Choroid plexus epithelial cell (primary cell): ENCODE measurements at regions not wholly inside any gene's neighbourhood (a gene's known extent, or its start where the extent isn't known, plus 50 kb on each side); places are given as distances from the start of the nearest gene placed in this dataset.
A peak's percentile ranks its signal among the peaks of the same experiment; 100 is the strongest.

Experiments used
- DNase-seq: peaks from one replicate; pipeline ENCODE4 v3.0.0-alpha.2; 2010; ENCODE audit warnings: low read depth
- H3K4me3 ChIP-seq: 2 replicates; pipeline ENCODE4 v1.5.1; 2011; ENCODE audit warnings: low read depth, mild to moderate bottlenecking, control low read depth, low read length, moderate library complexity
- TF ChIP-seq, protein P1 (sequence below): conservative IDR thresholded peaks from 2 replicates; pipeline ENCODE4 v1.5.1; 2011; ENCODE audit warnings: low read depth, mild to moderate bottlenecking, control low read depth, inconsistent platforms, low read length, moderate library complexity

DNA sequence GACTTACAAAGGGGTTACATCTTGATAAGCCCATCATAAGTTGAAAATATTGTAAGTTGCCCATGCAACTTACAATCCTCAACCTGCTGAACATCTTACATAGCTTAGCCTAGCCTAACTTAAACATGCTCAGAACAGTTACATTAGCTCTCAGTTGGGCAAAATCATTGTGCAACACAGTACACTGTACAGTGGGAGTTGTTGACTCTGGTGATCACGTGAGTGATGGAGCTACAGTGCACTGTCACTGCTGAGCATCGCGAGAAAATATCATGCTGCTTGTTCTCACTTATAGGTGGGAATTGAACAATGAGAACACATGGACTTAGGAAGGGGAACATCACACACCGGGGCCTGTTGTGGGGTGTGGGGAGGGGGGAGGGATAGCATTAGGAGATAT, 214.9 kb upstream of the ZMIZ1 start:
- TF ChIP-seq, protein P1, sequence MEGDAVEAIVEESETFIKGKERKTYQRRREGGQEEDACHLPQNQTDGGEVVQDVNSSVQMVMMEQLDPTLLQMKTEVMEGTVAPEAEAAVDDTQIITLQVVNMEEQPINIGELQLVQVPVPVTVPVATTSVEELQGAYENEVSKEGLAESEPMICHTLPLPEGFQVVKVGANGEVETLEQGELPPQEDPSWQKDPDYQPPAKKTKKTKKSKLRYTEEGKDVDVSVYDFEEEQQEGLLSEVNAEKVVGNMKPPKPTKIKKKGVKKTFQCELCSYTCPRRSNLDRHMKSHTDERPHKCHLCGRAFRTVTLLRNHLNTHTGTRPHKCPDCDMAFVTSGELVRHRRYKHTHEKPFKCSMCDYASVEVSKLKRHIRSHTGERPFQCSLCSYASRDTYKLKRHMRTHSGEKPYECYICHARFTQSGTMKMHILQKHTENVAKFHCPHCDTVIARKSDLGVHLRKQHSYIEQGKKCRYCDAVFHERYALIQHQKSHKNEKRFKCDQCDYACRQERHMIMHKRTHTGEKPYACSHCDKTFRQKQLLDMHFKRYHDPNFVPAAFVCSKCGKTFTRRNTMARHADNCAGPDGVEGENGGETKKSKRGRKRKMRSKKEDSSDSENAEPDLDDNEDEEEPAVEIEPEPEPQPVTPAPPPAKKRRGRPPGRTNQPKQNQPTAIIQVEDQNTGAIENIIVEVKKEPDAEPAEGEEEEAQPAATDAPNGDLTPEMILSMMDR: no peak
- H3K4me3 ChIP-seq: no peak overlapping the region
- DNase-seq: peak; percentile 28

DNA sequence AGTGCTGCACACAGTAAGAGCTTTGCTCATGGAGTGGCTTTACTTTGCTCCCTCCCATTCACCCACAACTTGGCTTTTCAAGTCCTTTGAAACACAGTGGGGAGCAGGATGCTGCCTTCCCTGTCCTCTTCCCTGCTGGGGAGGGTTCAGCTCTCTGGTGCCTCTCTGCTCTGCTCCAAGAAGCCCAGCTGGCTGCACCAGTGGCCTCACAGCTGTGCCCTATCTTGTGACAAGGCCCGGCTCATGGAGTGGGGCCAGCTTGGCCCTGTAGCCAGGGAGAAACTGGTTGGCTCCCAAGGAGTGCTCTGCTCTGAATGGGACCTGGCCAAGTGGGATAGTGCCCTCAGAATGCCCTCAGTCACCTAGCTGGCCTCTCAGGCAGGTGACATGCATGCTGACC, 212.3 kb upstream of the ZMIZ1 start:
- no peak for DNase-seq
- TF ChIP-seq, protein P1: no peak

GRCh38 chr10:78857193-78857592, 211.6 kb upstream of the ZMIZ1 start:
- H3K4me3 ChIP-seq: no peak overlapping the region
- no peak for DNase-seq
- TF ChIP-seq, protein P1: no peak

More for the DNA sequence above, 212.3 kb upstream of the ZMIZ1 start:
- no peak overlapping the region for H3K4me3 ChIP-seq

GRCh38 chr10:78859266-78859665, 209.5 kb upstream of the ZMIZ1 start:
- no peak overlapping the region for H3K4me3 ChIP-seq
- no peak for DNase-seq
- TF ChIP-seq, protein P1: no peak

- TF ChIP-seq, protein P1: no peak
- no peak overlapping the region for H3K4me3 ChIP-seq
- DNase-seq: no peak
These were observed 209.0 kb upstream of the ZMIZ1 start for GRCh38 chr10:78859769-78860168.

GRCh38 chr10:78860260-78860914, 208.4 kb upstream of the ZMIZ1 start:
- no peak overlapping the region for H3K4me3 ChIP-seq
- no peak for DNase-seq
- TF ChIP-seq, protein P1: no peak
